EL (cell line): ENCODE measurements at regions not wholly inside any gene's neighbourhood (a gene's known extent, or its start where the extent isn't known, plus 50 kb on each side); places are given as distances from the start of the nearest gene placed in this dataset.
"Not testable (repeated sequence)": the region's sequence is repeated elsewhere in the genome, so short reads cannot be mapped to it uniquely, and the experiment has no call there.

Experiments
- DNase-seq: peaks from one replicate; pipeline ENCODE4 v3.0.0-alpha.2; 2016

GRCh38 chr4:117700111-117700892 lies 334.0 kb upstream of the NDST3 start:
- no peak for DNase-seq

DNA sequence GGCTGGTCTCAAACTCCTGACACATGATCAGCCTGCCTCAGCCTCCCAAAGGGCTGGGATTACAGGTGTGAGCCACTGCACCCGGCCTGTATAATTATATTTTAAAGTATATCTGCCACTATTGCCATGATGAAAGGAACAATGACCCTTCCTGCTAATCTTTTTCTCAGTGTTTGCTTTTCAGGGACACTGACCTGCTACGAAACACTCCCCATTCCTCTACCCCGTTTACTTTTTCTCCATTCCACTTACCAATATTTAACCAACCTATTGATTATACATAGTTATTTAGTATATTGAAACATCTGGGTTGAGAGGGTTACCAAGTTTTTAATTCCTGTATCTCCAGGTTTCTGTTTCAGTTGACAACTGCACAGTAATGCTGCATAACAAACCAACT lies 331.9 kb upstream of the NDST3 start:
- no peak for DNase-seq

- no peak for DNase-seq
Observed at GRCh38 chr4:117704721-117705120, 329.6 kb upstream of the NDST3 start.

GRCh38 chr4:117740736-117741135 lies 293.6 kb upstream of the NDST3 start:
- DNase-seq = no peak

DNA sequence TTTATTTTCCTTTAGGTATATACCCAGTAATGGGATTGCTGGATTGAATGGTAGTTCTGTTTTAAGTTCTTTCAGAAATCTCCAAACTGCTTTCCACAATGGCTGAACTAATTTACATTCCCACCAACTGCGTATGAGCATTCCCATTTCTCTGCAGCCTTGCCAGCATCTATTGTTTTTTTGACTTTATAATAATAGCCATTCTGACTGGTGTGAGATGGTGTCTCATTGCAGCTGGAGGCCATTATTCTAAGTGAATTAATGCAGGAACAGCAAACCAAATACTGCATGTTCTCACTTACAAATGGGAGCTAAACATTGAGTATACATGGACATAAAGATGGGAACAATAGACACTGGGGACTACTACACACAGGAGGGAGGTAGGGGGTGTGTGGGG lies 288.9 kb upstream of the NDST3 start:
- DNase-seq = not testable (repeated sequence)

DNA sequence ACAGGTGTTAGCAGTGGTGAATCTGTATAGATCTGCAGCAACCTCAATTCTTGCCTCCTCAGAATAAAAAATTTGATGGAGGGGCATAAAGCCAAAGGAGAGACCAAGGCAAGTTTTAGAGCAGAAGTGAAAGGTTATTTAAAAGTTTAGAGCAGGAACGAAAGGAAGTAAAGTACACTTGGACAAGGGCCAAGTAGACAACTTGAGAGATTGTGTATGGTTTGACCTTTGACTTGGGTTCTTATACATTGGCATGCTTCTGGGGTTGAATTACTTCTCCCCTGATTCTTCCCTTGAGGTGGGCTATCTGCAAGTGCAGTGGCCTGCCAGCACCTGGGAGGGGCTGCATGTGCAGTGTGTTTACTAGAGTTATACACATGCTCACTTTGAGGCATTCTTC lies 278.8 kb upstream of the NDST3 start:
- DNase-seq = no peak

- DNase-seq = no peak
Observed at GRCh38 chr4:117768610-117769009, 265.7 kb upstream of the NDST3 start.

DNA sequence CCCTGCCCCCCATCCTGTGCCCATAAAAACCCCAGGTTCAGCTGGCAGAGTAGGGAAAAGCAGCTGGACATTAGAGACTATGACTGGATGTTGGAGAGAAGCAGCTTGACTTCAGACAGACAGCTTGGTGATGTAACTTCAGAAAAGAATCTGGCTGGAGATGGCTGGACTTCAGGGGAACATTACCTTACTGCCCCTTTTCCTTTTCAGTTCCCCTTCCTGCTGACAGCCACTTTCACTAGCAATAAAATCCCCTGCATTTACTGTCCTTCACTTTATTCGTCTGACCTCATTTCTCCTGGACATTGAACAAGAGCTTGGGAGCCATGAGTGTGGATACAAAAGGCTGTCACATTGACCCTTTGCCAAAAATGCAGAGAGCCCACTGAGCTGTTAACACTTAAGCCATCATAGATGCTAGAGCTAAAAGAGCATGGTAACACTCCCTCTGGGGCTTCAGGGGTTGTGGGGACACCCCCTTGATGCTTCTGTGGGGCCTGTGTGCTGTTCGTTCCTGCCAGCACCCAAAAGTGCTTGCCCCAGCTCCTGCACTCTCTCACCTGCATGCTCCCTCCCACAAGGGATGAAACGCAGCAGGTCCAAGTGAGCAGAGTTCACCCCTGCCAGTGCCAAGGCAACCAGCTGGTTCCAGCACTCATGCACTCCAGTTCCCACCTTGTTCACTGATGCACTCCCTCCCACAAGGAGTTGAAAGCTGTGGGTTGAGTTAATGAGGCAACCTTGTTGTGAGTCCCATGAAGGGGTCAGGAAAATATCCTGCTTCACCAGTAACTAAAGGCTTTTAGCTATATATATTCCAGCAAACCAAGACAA lies 263.8 kb upstream of the NDST3 start:
- no peak for DNase-seq

GRCh38 chr4:117771647-117772337 lies 262.5 kb upstream of the NDST3 start:
- no peak for DNase-seq

- no peak for DNase-seq
Observed at GRCh38 chr4:117773064-117773936, 261.0 kb upstream of the NDST3 start.

- no peak for DNase-seq
Observed at GRCh38 chr4:117777721-117778120, 256.6 kb upstream of the NDST3 start.

- peak; percentile 3 for DNase-seq
Observed at GRCh38 chr4:117783716-117784115, 250.6 kb upstream of the NDST3 start.

- no peak for DNase-seq
Observed at GRCh38 chr4:117784266-117784665, 250.0 kb upstream of the NDST3 start.

- DNase-seq = no peak
Observed at GRCh38 chr4:117786566-117786965, 247.7 kb upstream of the NDST3 start.

GRCh38 chr4:117793845-117794480 lies 240.3 kb upstream of the NDST3 start:
- no peak for DNase-seq

GRCh38 chr4:117796677-117797076 lies 237.6 kb upstream of the NDST3 start:
- no peak for DNase-seq

- no peak for DNase-seq
Observed at GRCh38 chr4:117800636-117801035, 233.7 kb upstream of the NDST3 start.

DNA sequence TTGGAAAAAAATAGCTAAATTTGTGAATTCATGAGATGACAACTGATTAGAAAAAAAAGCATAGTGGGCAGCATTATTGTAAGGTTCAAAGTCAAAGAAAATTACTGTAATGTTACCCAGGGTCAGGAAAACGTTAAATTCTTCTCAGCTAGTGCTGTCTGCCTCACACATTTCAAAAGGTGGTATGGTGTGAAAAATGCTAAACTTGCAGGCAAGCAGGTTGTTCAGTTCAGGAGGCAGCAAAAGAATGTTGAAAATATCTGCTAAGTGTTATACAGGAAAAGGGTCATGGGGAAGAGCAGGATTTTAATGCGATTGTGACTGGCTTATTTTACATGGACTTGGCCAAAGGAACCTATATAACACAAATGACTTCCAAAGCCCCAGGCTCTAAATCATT lies 232.5 kb upstream of the NDST3 start:
- no peak for DNase-seq

DNA sequence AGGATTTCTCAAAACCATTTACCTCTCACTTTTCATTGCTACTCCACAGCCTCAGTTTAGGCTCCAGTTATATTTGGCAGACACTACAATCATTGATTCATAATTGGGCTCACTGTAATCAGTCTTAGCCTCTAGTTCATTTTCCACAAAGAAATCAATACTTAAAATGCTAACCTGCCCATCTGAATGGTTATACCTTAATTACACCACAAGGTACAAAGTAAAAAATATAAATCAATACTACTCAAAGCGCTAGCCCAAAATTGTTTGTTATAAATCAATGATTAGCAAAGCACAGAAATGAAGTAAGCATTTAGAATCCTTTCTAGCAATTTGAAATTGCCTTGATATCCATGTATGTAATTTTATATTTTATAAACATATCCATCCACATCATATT lies 222.6 kb upstream of the NDST3 start:
- no peak for DNase-seq

- DNase-seq = no peak
Observed at GRCh38 chr4:117814277-117815246, 219.7 kb upstream of the NDST3 start.

- no peak for DNase-seq
Observed at GRCh38 chr4:117817301-117817700, 217.0 kb upstream of the NDST3 start.
